Fibroblast of the aortic adventitia (primary cell): ENCODE measurements at regions not wholly inside any gene's neighbourhood (a gene's known extent, or its start where the extent isn't known, plus 50 kb on each side); places are given as distances from the start of the nearest gene placed in this dataset.

Experiments
- DNase-seq: peaks from one replicate; pipeline ENCODE4 v3.0.0-alpha.2; 2010; ENCODE audit warnings: low read depth
- H3K4me3 ChIP-seq: 2 replicates; pipeline ENCODE4 v1.5.1; 2011; ENCODE audit warnings: low read depth, mild to moderate bottlenecking, control low read depth, low read length, moderate library complexity
- TF ChIP-seq, protein P1 (sequence below): IDR thresholded peaks from 2 replicates; pipeline ENCODE4 v1.5.1; 2011; ENCODE audit warnings: mild to moderate bottlenecking, low read length, control low read depth, inconsistent platforms; ENCODE audit not compliant: insufficient read depth

- H3K4me3 ChIP-seq: no peak overlapping the region
- TF ChIP-seq, protein P1, sequence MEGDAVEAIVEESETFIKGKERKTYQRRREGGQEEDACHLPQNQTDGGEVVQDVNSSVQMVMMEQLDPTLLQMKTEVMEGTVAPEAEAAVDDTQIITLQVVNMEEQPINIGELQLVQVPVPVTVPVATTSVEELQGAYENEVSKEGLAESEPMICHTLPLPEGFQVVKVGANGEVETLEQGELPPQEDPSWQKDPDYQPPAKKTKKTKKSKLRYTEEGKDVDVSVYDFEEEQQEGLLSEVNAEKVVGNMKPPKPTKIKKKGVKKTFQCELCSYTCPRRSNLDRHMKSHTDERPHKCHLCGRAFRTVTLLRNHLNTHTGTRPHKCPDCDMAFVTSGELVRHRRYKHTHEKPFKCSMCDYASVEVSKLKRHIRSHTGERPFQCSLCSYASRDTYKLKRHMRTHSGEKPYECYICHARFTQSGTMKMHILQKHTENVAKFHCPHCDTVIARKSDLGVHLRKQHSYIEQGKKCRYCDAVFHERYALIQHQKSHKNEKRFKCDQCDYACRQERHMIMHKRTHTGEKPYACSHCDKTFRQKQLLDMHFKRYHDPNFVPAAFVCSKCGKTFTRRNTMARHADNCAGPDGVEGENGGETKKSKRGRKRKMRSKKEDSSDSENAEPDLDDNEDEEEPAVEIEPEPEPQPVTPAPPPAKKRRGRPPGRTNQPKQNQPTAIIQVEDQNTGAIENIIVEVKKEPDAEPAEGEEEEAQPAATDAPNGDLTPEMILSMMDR: no peak
- peak; percentile 25 for DNase-seq
Measured at GRCh38 chr11:87443707-87444106, 406.0 kb downstream of the TMEM135 start.

DNA sequence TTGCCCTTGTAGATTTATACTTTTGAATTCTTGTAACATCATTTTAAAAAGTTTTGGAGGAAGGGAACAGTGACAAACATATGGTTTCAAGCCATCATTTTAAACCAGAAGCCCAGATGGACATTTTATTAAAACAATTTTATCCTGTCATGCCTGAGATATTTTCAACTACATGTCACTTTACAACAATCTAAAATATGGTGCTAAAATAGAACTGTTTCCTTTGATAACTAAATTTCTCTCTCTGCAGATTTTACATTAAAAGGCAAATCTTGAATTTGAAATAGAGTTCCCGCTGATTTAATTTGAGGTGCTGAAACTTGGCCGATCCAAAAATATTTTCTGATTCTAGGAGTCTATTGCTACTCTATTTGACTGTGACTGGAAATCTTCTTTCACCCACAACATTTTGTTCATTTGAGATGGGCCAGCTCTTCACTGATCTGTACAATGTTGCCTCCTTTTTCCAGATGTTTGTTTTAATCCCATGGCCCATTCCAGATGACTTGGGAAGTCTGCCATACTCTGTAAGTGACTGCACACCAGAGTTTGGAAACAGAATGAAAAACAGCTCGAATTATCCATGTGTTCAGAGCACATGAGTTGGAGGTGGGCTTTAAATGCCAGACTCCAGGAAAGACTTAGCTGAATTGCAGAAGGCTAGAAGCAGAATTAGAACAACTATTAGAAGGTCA is 402.5 kb downstream of the TMEM135 start:
- DNase-seq: peak; percentile 36
- TF ChIP-seq, protein P1: no peak
- H3K4me3 ChIP-seq: no peak overlapping the region

DNA sequence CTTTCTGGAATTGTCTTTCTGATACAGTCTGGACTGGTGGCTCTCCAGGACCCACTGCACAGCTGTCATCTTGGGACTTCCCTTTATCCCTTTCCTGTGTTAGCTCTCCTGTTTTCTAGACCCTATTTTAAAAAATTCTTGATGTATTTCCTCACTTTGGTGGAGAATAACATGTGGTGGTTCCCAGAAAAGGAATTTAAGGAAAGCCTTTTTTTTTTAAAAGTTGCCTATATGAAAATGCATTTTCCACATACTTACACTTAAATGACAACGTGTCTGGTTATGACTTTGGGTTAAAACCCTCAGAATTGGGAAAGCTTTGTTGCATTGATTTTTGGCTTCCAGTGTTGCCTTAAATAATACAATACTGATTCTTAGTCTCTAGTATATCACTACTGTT is 400.7 kb downstream of the TMEM135 start:
- no peak overlapping the region for H3K4me3 ChIP-seq
- TF ChIP-seq, protein P1: no peak
- no peak for DNase-seq

GRCh38 chr11:87437844-87438223 is 400.1 kb downstream of the TMEM135 start:
- DNase-seq: peak; percentile 66
- H3K4me3 ChIP-seq: no peak overlapping the region
- TF ChIP-seq, protein P1: no peak

DNA sequence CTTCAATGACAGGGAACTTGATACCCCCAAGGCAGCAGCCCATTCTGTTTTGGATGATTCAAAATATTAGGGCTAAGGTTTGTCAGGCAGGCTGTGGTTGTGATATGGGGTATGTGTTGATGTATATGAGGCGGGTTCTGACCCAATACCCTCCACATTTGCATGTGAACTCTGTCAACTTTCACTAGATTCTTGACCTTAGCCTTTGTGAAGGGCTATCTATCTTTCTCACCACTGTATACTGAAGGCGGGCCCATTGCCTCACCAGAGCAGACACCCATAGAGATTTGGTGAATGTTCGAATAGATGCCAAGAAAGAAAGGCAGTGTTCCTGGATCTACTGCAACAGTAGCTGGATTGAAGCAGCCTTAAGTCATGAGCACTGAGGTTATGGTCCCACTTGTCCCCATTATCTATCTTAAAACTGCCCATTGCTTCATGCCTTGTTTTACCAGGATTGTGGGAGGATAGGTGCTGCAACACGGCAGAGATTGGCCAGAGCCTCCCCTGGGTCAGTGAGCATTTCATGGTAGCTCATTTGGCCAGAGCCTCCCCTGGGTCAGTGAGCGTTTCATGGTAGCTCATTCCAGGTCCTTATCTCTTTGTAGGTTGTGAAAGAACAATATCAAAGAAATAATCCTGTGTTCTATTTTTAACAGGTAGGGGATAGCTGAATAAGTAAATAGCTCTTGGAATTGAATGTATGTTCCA is 399.6 kb downstream of the TMEM135 start:
- DNase-seq: peak; percentile 34
- H3K4me3 ChIP-seq: no peak overlapping the region
- TF ChIP-seq, protein P1: no peak

GRCh38 chr11:87432022-87432421 is 394.3 kb downstream of the TMEM135 start:
- TF ChIP-seq, protein P1: no peak

More at GRCh38 chr11:87432022-87432421, 394.3 kb downstream of the TMEM135 start:
- DNase-seq: peak; percentile 55
- no peak overlapping the region for H3K4me3 ChIP-seq
